Right hindlimb (tissue), 1 donor: ENCODE measurements at regions not wholly inside any gene's neighbourhood (a gene's known extent, or its start where the extent isn't known, plus 50 kb on each side); places are given as distances from the start of the nearest gene placed in this dataset.
A peak's percentile ranks its signal among the peaks of the same experiment; 100 is the strongest.

ENCODE experiments used
- DNase-seq: peaks from one replicate; pipeline ENCODE4 v3.0.0-alpha.2; 2018

DNA sequence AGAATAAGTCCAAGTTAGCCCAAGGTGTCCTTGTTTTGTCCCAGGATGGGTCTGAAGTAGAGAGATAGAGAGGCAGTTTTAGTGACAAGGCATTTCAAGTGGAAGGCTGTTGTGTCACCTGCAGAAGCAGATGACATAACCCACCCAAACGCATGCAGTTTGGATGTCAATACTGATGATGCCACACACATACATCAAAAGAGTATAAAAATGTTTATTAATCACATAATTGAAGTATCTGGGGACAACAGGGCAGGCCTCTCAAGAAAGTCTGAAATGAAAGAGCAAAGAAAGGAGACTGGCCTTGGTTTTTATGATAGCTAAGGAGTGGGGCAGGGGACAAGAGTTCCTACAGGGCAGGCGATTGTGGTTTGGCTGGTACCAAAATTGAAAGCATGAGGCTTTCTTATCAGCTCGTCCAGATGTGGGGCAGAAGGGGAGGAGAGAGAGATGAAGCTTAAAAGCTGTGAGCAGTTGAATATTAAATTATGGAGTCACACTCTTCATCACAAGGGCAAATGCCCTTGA is 78.4 kb upstream of the TSPAN8 start:
- no peak for DNase-seq

GRCh38 chr12:71233083-71233482 is 75.3 kb upstream of the TSPAN8 start:
- DNase-seq: no peak

- DNase-seq: no peak
Observed at GRCh38 chr12:71230542-71230941, 72.7 kb upstream of the TSPAN8 start.

DNA sequence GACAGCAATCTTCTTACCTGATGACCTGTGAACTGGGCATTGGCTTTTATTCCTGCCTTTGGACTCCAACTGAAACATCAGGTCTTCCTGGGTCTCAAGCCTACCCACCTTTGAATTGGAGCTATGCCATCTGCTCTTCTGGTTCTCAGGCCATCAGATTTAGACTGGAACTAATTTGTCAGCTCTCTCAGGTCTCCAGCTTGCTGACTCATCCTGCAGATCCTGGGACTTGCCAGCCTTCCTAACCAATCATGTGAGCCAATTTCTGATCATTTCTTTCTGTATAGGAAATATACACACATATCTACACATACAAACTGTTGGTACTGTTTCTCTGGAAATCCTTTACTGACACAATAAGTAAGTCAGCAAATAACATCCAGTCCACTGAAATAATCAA is 65.3 kb upstream of the TSPAN8 start:
- no peak for DNase-seq

GRCh38 chr12:71222436-71222835 is 64.6 kb upstream of the TSPAN8 start:
- no peak for DNase-seq

DNA sequence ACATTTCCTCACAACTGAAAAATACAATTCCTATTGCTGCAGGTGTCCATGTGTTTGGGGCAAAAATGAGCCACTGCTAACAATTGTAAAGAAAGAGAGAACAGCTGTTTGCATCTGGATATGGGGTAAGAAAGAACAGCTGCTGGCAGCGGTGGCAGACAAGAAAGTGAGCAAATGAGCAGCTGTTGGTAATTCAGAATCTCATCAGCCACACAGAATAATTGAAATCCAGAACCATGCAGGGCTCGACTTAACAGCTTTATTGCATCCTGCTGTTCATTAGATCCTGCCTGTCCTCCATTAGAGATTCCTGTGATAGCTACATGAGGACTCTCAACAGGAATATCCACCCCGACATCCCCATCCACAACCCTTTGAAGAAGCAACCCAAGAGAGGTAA is 62.5 kb upstream of the TSPAN8 start:
- peak; percentile 45 for DNase-seq

DNA sequence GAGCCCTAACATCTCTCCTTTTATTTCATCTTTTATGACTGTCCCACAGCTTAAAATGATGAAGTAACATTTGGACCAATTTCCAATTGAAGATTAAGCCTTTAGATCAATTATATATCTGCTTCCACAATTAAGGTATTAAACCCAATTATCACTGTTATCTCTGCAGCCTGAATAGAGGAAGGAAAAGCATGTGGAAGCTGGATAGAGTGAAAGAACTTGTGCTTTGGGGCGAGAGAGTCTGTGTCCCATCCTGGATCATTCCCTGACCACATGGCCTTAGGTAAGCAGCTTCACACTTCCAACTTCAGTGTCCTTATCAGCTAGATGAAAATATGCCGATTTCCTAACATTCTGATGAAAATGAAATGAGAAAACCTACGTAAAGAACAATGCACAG is 61.4 kb upstream of the TSPAN8 start:
- DNase-seq: no peak

GRCh38 chr12:71218616-71219015 is 60.8 kb upstream of the TSPAN8 start:
- peak; percentile 61 for DNase-seq

GRCh38 chr12:71216725-71217579 is 59.2 kb upstream of the TSPAN8 start:
- peak; percentile 26 for DNase-seq

GRCh38 chr12:71214511-71215285 is 56.9 kb upstream of the TSPAN8 start:
- no peak for DNase-seq

DNA sequence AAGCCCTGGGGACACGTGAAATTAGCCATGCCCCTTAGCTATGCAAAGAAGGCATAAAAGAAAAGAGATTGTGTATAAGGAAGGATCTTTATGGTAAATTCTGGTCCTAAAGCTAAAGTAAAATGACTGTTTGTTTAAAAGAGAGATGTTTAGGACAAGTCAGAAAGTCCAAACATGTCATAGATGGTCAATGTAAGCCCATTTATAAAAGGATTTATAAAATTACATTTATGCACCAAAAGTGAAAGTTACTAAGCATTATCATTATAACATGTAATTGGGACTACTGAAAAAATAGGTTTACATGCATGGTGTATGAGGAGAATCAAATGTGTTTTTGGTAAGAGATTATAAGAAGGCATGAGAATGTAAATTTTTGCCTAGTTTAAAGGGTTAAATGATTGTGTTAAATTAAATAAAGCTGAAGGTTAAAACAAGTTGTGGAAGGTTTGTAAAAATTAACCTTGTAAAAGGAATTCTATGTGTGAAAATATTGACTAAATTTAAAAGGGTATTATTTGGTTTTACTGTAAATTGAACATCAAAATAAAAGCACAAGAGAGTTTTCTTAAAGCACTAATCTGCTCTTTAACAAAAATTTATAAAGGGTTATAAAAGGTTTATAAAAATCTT is 50.4 kb upstream of the TSPAN8 start:
- no peak for DNase-seq
